ENCODE measurements at regions not wholly inside any gene's neighbourhood (a gene's known extent, or its start where the extent isn't known, plus 50 kb on each side); places are given as distances from the start of the nearest gene placed in this dataset.

GRCh38 chr12:9390761-9391160 is 182.6 kb upstream of the PZP start:
- Histone ChIP-seq H2BK12ac (ENCODE audit: insufficient read length, low read depth, low read length) (no peak overlapping the region), H3K4me1 (ENCODE audit: insufficient read depth, low read length) (peaks cover 2% of the 10 kb centered on the region; the same call in 1 of the 2 replicates), H3K79me2 (ENCODE audit: insufficient read depth, low read length) (no peaks in the 10 kb centered on the region), H3K14ac (ENCODE audit: insufficient read depth, low read length) (no peak overlapping the region), H3K23me2 (ENCODE audit: insufficient read length, low read depth, low read length, poor library complexity, severe bottlenecking) (no peaks in the 10 kb centered on the region), H3K27ac (ENCODE audit: insufficient read length, low read depth, low read length) (no peak overlapping the region), H2AK5ac (ENCODE audit: insufficient read length, low read length) (no peak overlapping the region), H3K4me2 (ENCODE audit: insufficient read depth, insufficient read length, low read length) (no peak overlapping the region), H3K9ac (ENCODE audit: extremely low read depth, insufficient read length, low read length) (no peak overlapping the region), H2BK120ac (ENCODE audit: low read depth, low read length, poor library complexity, severe bottlenecking) (no peak overlapping the region), H3K9me3 (ENCODE audit: control insufficient read depth, low read depth, low read length) (no peaks in the 10 kb centered on the region), H3T11ph (ENCODE audit: low read length) (no peak overlapping the region), H2BK20ac (ENCODE audit: low read depth, low read length, poor library complexity, severe bottlenecking) (no peak overlapping the region), H2BK5ac (ENCODE audit: insufficient read length, low read length) (no peak overlapping the region), H4K20me1 (ENCODE audit: control insufficient read depth, insufficient read depth, insufficient read length) (no peaks in the 10 kb centered on the region), H3K23ac (ENCODE audit: insufficient read length, low read depth, low read length) (no peak overlapping the region), H4K5ac (ENCODE audit: insufficient read length, low read depth, low read length) (no peak overlapping the region), H3K27me3 (ENCODE audit: insufficient read depth, low read length) (no peaks in the 10 kb centered on the region), H3K79me1 (ENCODE audit: insufficient read depth, low read depth, low read length, poor library complexity, severe bottlenecking) (no peaks in the 10 kb centered on the region), H3K4ac (ENCODE audit: low read depth, low read length) (no peak overlapping the region), H3K18ac (ENCODE audit: insufficient read length, low read depth, low read length) (no peak overlapping the region), H2BK15ac (ENCODE audit: low read depth, low read length) (no peak overlapping the region), H3K56ac (ENCODE audit: insufficient read length, low read depth, low read length) (no peak overlapping the region), H4K91ac (ENCODE audit: insufficient read length, low read depth, low read length) (no peak overlapping the region), H2AFZ (ENCODE audit: low read length) (no peak overlapping the region), H4K8ac (replicated peaks; ENCODE audit: insufficient read length, low read depth, low read length) (no peak overlapping the region)
- H3K4me3 Mint-ChIP-seq = no peak overlapping the region
- no peak overlapping the region for H3K27ac Mint-ChIP-seq
- H3K9me3 Mint-ChIP-seq = no peaks in the 10 kb centered on the region
- WGBS (ENCODE audit: extremely low coverage, insufficient read length, low lambda C conversion rate) = no CpG with 5 or more reads among the region's 3 CpGs
- H3K4me1 Mint-ChIP-seq = peaks cover 17 to 18% of the 10 kb centered on the region in 2 experiments
- DNase-seq = no peak
- TF ChIP-seq CTCF (conservative IDR thresholded peaks at IDR 0.05) = no peak
- no peaks in the 10 kb centered on the region for H3K36me3 Mint-ChIP-seq (ENCODE audit: insufficient read depth in 1 of 3, low read depth in 3 of 3)
- peaks cover 1% of the 10 kb centered on the region; the same call in 1 of the 2 replicates for H3K27me3 Mint-ChIP-seq (ENCODE audit: low read depth)

All from H9 (cell line).